Progenitor cell of endocrine pancreas (in vitro differentiated cells): ENCODE measurements at regions not wholly inside any gene's neighbourhood (a gene's known extent, or its start where the extent isn't known, plus 50 kb on each side); places are given as distances from the start of the nearest gene placed in this dataset.

Source experiments
- DNase-seq: peaks from one replicate; pipeline ENCODE4 v3.0.0; 2021; ENCODE audit warnings: low spot score; ENCODE audit not compliant: unreplicated experiment
- H3K27ac Mint-ChIP-seq: 2 replicates; pipeline ENCODE4 v1.8.0; 2021; ENCODE audit warnings: mild to moderate bottlenecking, moderate library complexity, mixed read lengths
- H3K27me3 Mint-ChIP-seq: 2 replicates; pipeline ENCODE4 v1.8.0; 2021; ENCODE audit warnings: mixed read lengths
- H3K36me3 Mint-ChIP-seq: 2 replicates; pipeline ENCODE4 v1.8.0; 2022; ENCODE audit warnings: mixed read lengths; ENCODE audit not compliant: insufficient read depth
- H3K4me1 Mint-ChIP-seq: 2 replicates; pipeline ENCODE4 v1.8.0; 2021; ENCODE audit warnings: low read depth, mixed read lengths
- H3K4me3 Mint-ChIP-seq: 2 replicates; pipeline ENCODE4 v1.8.0; 2021; ENCODE audit warnings: low read depth, mild to moderate bottlenecking, moderate library complexity, mixed read lengths
- H3K9me3 Mint-ChIP-seq: 2 replicates; pipeline ENCODE4 v1.8.0; 2021; ENCODE audit warnings: low read depth, mixed read lengths
- CTCF ChIP-seq: fragments of 200-600 bp; sonication (generic); IDR thresholded peaks from one replicate; pipeline ENCODE4 v1.5.0; 2021; ENCODE audit warnings: antibody characterized with exemption, mild to moderate bottlenecking; ENCODE audit not compliant: unreplicated experiment

DNA sequence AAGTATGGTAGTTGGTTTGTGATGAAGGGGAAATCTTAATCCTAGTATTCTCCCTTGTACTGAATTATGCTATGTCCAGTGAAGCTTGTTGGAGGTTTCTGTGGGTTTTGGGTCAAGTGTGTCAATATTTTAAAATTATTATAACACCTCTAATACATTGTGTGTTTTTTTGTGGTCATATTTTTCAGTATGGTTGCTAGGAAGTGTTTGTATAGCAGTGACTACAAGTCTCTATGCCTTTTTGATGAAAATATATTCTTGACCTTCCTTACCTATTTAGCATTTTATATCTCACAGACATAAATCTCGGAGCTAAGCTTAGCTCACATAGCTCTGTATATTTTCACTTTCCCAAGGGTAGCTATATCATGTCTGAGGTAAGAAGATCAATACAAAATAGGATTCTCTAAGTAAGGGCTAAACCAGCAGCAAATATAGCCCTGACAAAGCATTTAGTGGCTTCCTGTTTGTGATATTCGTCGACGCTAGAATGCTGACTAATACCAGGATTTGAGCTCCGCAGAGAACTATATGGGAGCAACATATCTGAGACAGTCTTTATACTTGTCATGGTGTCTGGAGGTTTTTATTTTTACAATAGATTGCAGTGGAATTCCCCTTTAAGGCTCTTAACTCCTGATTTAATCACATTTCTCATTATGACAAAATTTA lies 82.3 kb downstream of the MACIR start:
- no peak overlapping the region for H3K27ac Mint-ChIP-seq
- no peaks in the 10 kb centered on the region for H3K36me3 Mint-ChIP-seq
- DNase-seq, result no peak

DNA sequence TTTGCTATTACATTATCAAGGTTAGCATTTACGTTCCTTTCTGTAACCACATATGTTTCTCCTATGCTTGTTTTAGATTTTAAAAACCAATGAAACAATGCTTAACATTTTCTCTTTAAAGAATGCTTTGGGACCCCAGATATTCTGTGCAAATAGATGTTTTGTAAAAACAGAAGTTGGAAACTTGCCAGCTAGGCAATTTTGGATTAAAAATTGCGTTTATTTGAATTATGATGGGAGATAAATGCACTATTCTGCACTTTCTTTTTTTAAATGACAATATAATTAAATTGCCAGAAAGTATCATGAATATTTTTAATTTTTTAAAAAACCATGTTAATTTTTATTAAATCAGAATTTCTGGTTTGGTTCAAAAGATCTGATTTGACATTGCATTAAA lies 81.6 kb downstream of the MACIR start:
- Mint-ChIP-seq H3K27ac (no peak overlapping the region), H3K36me3 (no peaks in the 10 kb centered on the region), H3K4me3 (no peak overlapping the region), H3K27me3 (no peaks in the 10 kb centered on the region), H3K4me1 (no peaks in the 10 kb centered on the region), H3K9me3 (peaks cover 14% of the 10 kb centered on the region)
- DNase-seq, result no peak
- TF ChIP-seq CTCF, result no peak

More for the DNA sequence above, 82.3 kb downstream of the MACIR start:
- Mint-ChIP-seq H3K27me3 (no peaks in the 10 kb centered on the region), H3K4me3 (no peak overlapping the region), H3K9me3 (peaks cover 14% of the 10 kb centered on the region), H3K4me1 (no peaks in the 10 kb centered on the region)
- TF ChIP-seq CTCF, result no peak

GRCh38 chr5:103336941-103337340 lies 78.4 kb downstream of the MACIR start:
- Mint-ChIP-seq H3K4me1 (peaks cover 3% of the 10 kb centered on the region), H3K9me3 (peaks cover 4% of the 10 kb centered on the region), H3K4me3 (no peak overlapping the region), H3K27ac (no peak overlapping the region), H3K36me3 (no peaks in the 10 kb centered on the region), H3K27me3 (no peaks in the 10 kb centered on the region)
- TF ChIP-seq CTCF, result no peak
- no peak for DNase-seq

DNA sequence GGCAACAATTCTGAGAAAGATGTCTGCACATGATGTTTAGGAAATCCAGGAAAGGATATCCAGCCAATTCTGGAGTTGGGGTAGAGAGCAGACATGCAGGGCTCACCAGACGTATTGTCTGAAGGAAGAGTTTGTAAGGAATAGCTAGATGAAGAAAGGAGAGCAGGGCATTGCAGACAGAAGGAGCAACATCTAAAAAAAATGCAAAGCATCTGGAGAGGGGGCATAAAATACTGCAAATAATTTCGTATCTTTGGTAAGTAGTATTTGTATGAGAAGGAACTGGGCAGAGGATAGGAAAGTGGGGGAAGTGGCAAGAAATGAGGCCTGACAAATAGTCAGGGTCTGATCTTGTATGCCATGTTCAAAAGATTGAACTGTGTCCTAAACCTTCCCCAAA lies 74.8 kb downstream of the MACIR start:
- no peak overlapping the region for H3K4me3 Mint-ChIP-seq
- H3K9me3 Mint-ChIP-seq, result no peaks in the 10 kb centered on the region
- DNase-seq, result no peak
- H3K36me3 Mint-ChIP-seq, result no peaks in the 10 kb centered on the region
- H3K27ac Mint-ChIP-seq, result no peak overlapping the region
- H3K4me1 Mint-ChIP-seq, result peaks cover 7% of the 10 kb centered on the region
- TF ChIP-seq CTCF, result no peak
- H3K27me3 Mint-ChIP-seq, result no peaks in the 10 kb centered on the region

- no peak for TF ChIP-seq CTCF
- Mint-ChIP-seq H3K27me3 (no peaks in the 10 kb centered on the region), H3K4me1 (peaks cover 12% of the 10 kb centered on the region), H3K27ac (no peak overlapping the region), H3K4me3 (no peak overlapping the region), H3K9me3 (no peaks in the 10 kb centered on the region), H3K36me3 (no peaks in the 10 kb centered on the region)
- no peak for DNase-seq
Observed at GRCh38 chr5:103330875-103331274, 72.3 kb downstream of the MACIR start.
